ENCODE measurements at regions not wholly inside any gene's neighbourhood (a gene's known extent, or its start where the extent isn't known, plus 50 kb on each side); places are given as distances from the start of the nearest gene placed in this dataset.
A peak's percentile ranks its signal among the peaks of the same experiment; 100 is the strongest.
"Not testable (repeated sequence)": the region's sequence is repeated elsewhere in the genome, so short reads cannot be mapped to it uniquely, and the experiment has no call there.

DNA sequence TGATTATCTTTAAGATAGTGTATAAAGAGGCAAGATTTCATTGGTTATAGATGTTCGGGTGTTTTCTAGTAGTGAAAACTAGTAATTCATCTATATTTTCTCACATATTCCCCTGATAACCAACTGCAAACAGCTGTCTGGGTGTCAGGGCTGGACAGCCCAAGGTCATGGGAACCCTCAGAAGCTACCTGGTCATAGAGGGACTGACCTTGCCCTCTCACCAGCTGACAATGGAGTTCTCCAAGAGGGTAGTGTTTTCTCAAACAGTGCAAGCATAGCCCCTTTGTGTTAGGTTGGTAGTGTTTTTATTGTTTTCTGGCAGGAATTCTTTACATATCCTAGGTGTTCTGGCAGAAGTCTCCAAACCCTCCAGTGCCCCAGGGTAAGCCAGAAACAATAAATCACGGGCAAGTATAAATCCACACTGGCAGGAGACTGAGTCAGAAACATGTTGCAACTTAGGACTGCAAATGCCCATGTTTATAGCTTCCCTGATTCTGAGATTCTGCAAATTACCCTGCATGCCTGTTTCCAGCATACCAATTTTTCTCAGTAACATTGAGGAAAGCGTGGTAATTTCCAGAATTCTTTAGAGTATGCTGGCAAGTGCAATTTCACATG is 82.8 kb upstream of the ATP1A1 start:
- DNase-seq (ENCODE audit: low read depth, low spot score): peak; percentile 76
- H3K27ac ChIP-seq: peak overlapping the region; percentile 19

- no peak for DNase-seq (ENCODE audit: low read depth, low spot score)
- H3K27ac ChIP-seq: no peak overlapping the region
Observed at GRCh38 chr1:116291024-116291423, 82.0 kb upstream of the ATP1A1 start.

DNA sequence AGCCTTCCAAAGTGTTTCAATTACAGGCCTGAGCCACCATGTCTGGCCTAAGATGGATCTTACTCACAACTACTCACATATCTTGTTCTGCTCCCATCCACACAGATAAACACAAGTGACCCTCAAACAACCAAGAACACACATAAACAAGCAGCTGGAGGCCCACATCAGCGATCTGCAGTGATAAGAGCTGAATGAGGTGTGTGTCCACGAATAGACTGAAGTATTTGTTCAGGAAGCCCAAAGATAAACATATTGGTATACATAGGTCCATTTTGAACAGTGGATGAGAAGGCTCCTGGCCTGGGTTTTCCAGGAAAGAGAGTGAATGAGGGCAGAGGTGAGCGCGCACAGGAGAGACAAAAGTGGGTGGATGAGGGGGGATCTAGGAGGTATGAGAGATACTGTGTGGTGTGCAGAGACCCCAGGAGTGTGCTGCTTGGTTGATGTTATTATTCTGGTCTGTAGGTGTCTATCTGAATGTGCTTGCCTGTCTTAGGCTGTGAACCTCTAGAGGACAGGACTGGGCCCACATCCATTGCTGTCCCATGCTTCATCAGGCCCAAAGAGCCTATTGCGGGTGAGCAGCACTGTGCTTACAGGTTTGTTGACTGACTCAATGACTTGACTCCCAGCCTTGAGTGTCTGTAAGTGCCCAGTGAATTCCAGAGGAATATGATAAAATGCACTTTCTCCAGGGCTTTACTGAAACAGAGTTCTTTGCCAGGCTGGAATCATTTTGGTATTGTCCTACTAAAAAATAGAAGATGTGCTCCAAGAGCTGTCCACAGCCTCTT is 79.9 kb upstream of the ATP1A1 start:
- H3K27ac ChIP-seq: no peak overlapping the region
- DNase-seq (ENCODE audit: low read depth, low spot score): no peak

DNA sequence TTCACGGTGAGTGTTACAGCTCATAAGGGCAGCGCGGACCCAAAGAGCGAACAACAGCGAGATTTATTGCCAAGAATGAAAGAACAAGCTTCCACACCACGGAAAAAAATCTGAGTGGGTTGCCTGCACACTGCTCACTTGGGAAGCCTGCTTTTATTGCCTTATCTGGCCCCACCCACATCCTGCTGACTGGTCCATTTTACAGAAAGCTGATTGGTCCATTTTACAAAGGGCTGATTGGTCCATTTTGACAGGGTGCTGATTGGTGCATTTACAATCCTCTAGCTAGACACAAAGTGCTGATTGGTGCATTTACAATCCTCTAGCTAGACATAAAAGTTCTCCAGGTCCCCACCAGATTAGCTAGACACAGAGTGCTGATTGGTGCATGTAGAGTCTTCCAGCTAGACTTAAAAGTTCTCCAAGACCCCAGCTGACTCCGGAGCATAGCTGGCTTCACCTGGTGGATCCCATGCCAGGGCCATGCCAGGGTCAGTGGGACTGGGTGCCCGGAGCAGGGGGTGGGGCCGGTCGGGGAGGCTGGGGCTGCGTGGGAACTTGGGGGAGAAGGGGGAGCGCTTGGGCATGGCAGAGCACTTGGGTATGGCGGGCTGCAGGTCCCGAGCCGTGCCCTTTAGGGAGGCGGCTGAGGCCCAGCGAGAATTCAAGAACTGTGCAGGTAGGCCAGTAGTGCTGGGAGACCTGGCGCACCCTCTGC is 75.4 kb upstream of the ATP1A1 start:
- H3K27ac ChIP-seq: no peak overlapping the region
- no peak for DNase-seq (ENCODE audit: low read depth, low spot score)

DNA sequence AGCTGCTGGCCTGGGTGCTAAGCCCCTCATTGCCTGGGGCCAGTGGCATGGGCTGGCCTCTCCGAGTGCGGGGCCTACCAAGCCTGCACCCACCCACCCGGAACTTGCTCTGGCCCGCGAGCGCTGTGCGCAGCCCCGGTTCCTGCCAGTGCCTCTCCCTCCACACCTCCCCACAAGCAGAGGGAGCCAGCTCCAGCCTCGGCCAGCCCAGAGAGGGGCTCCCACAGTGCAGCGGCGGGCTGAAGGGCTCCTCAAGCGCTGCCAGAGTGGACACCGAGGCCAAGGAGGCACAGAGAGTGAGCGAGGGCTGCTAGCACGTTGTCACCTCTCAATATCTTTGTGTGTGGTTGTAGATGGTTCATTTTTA is 74.8 kb upstream of the ATP1A1 start:
- not testable (repeated sequence) for H3K27ac ChIP-seq; DNase-seq (ENCODE audit: low read depth, low spot score)

DNA sequence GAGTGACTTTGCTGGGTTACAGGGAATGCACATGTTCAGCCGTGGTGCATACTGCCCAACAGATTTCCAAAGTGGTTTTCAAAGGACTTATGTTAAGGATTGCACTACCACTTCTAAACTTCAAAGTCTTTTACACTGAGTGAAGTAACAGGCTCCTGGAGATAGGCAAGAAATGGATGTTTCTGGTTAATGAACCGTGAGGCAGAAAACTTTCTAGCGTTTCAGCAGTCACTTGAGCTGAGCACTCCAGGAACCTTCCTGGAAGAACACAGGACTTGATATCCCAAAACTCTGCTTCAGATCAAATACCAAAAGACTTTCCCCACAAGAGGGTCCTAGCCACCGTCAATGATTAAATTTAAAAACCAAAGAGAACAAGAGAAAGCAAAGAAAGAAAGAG is 74.3 kb upstream of the ATP1A1 start:
- H3K27ac ChIP-seq: no peak overlapping the region
- no peak for DNase-seq (ENCODE audit: low read depth, low spot score)

GRCh38 chr1:116299248-116299647 is 73.8 kb upstream of the ATP1A1 start:
- no peak overlapping the region for H3K27ac ChIP-seq
- no peak for DNase-seq (ENCODE audit: low read depth, low spot score)

DNA sequence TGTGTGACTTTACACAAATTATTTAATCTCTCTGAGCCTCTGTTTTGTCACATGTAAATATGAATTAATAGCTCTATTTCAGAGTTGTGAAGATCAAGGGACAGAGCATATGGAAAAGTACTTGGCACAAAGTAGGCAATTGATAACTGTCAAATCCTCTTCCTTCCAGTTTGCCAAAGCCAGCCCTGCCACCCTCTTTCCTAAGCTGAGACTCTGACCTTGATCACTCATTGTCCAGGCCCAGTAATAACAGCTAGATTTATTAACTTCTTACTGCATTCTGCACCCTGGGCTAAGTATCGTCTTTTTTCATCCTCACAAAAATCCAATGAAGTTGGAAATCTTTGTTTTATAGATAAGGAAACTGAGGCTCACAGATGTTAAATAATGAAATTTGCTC is 70.8 kb upstream of the ATP1A1 start:
- H3K27ac ChIP-seq: no peak overlapping the region
- no peak for DNase-seq (ENCODE audit: low read depth, low spot score)

GRCh38 chr1:116306102-116306501 is 66.9 kb upstream of the ATP1A1 start:
- DNase-seq (ENCODE audit: low read depth, low spot score): no peak
- no peak overlapping the region for H3K27ac ChIP-seq

GRCh38 chr1:116306840-116307442 is 66.1 kb upstream of the ATP1A1 start:
- no peak overlapping the region for H3K27ac ChIP-seq
- DNase-seq (ENCODE audit: low read depth, low spot score): no peak

DNA sequence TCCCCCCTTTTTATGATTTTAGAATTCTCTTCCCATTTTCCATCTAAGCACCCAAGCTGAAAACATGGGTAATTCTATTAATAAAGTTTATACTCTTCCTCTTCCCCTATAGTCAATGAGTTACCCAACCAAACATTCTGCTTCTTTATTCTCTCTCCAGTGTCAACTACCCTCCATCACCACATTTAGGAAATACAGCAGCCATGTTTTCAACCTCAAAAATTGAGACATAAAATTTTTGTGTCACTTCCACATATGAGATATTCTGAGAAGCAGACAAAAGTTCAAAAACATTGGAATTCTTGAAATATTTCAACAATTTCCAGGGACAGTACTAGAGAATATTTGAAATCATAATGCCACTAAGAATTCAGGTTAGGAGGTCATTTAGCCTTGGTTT is 64.8 kb upstream of the ATP1A1 start:
- no peak for DNase-seq (ENCODE audit: low read depth, low spot score)
- no peak overlapping the region for H3K27ac ChIP-seq

DNA sequence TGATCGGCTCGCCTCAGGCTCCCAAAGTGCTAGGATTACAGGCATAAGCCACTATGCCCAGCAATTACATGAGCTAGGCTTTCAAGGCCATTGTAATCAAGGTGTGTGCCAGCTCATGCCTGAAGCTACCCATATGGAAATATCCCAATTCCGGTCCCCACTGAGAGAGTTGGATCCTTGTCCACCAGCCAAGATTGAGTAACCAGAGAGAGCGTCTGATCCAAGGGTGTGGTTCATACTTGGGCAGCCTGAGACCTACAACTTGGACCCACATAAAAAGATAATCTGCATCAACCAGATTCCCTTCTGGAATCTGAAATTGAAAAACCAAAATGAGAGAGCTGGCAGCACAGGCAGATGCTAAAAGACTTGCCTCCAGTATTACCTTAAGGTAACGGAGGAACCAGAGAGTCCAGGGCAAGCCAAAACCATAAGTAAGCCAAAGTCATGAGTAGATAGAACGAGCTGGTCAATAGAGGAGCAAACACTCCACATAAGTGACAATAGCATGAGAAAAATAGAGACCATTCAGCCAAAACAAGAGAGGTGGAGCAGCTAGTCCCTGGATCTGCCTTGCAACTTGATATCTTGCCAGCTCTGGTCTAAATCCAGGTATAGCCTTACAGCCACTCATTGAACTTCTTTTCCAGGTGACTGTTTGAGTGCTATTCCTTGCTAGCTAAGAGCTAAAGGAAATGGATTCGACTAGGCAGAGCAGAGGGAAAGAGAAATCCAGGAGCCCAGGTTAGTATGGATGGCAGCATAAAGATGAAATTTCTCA is 63.8 kb upstream of the ATP1A1 start:
- no peak for DNase-seq (ENCODE audit: low read depth, low spot score)
- H3K27ac ChIP-seq: no peak overlapping the region

GRCh38 chr1:116310180-116310579 is 62.9 kb upstream of the ATP1A1 start:
- no peak for DNase-seq (ENCODE audit: low read depth, low spot score)
- no peak overlapping the region for H3K27ac ChIP-seq

DNA sequence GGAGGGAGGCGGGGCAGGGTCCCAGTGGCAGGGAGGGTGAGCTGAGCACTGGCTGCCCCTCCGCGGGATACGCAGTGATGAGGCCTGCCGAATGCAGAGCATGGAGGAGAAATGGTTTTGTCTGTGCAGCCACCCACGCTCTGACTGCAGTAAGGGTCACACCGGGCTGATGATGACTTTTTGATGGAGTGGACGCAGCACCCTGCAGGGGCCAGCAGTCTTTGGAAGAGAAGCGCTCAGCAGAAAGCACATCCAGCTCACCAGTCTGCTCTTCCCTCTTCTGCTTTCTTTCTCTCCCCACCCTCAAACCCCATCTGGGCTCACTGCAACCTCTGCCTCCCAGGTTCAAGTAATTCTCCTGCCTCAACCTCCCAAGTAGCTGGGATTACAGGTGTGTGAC is 61.9 kb upstream of the ATP1A1 start:
- peak overlapping the region; percentile 36 for H3K27ac ChIP-seq
- no peak for DNase-seq (ENCODE audit: low read depth, low spot score)

- no peak for DNase-seq (ENCODE audit: low read depth, low spot score)
- peak overlapping the region; percentile 36 for H3K27ac ChIP-seq
Observed at GRCh38 chr1:116311756-116312680, 61.0 kb upstream of the ATP1A1 start.

DNA sequence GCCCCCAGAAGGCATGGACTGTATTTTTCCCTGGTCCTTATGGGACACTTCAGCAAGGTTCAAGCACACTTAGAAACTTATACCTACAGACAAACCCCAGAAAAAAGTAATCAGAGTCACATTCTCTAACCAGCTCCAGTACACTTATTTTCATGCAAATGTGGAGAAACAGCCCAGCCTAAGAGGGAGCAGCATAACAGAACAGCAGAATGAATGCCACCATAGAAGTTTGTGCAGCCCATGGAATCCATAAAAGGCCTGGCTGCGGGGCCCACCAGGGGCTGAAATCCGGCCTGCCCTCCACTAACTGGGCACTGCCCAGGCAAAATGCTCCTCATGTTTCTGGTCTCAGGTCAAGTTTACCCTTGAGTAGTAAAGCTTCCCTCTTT is 60.4 kb upstream of the ATP1A1 start:
- H3K27ac ChIP-seq: peak overlapping the region; percentile 36
- no peak for DNase-seq (ENCODE audit: low read depth, low spot score)

DNA sequence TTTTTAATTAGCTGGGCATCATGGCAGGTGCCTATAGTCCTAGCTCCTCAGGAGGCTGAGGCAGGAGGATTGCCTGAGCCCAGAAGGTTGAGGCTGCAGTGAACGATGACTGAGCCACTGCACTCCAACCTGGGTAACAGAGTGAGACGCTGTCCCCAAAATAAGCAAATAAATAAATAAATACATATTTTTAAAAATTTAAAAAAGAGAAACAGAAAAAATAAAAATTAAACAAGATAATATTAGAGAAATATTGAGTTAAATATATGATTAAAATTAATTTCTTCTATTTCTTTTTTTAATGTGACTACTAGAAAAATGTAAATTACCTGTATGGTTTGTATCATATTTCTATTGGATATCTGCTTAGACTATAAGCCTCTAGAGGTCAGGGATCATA is 59.3 kb upstream of the ATP1A1 start:
- no peak overlapping the region for H3K27ac ChIP-seq
- DNase-seq (ENCODE audit: low read depth, low spot score): no peak

GRCh38 chr1:116314305-116314919 is 58.6 kb upstream of the ATP1A1 start:
- no peak overlapping the region for H3K27ac ChIP-seq
- DNase-seq (ENCODE audit: low read depth, low spot score): no peak

GRCh38 chr1:116316373-116316772 is 56.7 kb upstream of the ATP1A1 start:
- DNase-seq (ENCODE audit: low read depth, low spot score): no peak
- H3K27ac ChIP-seq: no peak overlapping the region
